ENCODE measurements at regions not wholly inside any gene's neighbourhood (a gene's known extent, or its start where the extent isn't known, plus 50 kb on each side); places are given as distances from the start of the nearest gene placed in this dataset.
"Not testable (repeated sequence)": the region's sequence is repeated elsewhere in the genome, so short reads cannot be mapped to it uniquely, and the experiment has no call there.

DNA sequence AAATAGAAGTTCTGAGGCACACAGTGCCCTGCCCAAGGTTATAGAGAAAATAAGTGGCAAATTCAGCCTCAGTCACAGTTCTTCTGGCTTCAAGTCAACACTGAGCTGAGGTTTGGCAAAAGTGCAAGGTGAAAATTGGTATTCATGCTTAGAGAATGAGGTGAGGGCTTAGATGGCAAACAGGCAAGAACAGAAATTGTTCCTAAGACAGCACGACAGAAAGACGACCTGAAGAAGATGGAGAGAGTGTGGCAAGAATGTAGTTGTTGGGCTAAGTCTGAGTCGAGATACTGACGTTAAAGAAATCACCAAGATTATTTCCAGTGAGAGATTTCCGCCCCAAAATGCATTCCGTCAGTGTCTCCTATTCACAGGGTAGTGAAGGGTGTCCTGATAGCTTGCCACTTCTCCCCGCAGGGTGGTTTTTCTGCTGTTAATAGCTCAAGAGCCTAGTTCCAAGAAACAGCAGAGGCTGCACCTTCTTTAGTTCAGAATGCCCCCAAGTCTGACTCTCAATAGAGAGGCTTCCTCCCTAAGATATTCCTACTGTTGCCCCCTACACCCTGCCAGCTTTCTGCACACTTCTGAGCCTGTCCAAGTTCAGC lies 260.8 kb upstream of the AMIGO2 start:
- DNase-seq: no peak

DNA sequence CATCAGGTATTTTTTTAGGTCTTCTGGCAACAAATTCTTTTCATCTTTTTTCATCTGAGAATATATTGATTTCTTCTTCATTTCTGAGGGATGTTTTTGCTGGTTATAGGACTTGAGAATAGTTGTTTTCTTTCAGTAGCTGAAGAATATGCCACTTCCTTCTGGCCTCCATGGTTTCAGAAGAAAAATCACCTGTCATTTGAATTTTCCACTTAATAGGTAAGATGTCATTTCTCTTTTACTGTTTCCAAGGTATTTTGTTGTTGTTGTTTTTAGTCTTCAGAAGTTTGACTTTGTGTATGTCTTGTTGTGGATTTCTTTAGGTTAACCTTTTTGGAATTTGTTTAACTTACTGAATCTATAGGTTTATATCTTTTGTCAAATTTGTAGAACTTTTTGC lies 257.8 kb upstream of the AMIGO2 start:
- no peak for DNase-seq

DNA sequence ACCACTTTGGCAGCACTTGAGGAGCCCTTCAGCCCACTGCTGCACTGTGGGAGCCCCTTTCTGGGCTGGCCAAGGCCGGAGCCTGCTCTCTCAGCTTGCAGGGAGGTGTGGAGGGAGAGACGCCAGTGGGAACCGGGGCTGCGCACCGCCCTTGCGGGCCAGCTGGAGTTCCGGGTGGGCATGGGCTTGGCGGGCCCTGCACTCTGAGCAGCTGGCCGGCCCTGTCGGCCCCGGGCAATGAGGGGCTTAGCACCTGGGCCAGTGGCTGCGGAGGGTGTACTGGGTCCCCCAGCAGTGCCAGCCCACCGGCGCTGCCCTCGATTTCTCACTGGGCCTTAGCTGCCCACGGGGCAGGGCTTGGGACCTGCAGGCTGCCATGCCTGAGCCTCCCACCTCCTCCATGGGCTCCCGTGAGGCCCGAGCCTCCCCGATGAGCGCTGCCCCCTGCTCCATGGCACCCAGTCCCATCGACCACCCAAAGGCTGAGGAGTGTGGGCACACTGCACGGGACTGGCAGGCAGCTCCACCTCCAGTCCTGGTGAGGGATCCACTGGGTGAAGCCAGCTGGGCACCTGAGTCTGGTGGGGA lies 253.6 kb upstream of the AMIGO2 start:
- not testable (repeated sequence) for DNase-seq

DNA sequence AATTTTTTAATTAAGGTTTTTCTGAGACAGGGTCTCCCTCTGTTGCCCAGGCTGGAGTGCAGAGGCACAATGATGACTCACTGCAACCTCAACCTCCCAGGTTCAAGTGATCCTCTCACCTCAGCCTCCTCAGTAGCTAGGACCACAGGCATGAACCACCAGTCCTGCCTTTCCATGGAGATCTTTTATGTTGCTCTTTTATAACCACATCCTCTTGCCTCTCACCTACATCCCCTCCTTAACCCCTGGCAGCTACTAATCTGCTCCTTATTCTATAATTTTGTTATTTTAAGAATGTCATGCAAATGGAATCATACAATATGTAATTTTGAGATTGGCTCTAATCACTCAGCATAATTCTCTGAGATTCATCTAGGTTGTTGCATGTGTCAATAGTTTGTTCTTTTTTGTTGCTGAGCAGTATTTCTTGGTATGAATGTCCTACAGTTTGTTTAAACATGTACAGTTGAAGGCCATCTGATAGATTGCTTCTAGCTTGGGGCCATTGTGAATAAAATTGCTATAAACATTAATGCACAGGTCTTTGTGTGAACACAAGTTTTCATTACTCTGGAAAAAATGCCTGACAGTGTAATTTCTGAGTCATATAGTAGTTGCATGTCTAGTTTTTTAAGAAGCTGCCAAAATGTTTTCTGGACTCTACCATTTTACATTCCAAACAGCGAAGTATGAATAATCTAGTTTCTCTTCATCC lies 249.2 kb upstream of the AMIGO2 start:
- DNase-seq: no peak

DNA sequence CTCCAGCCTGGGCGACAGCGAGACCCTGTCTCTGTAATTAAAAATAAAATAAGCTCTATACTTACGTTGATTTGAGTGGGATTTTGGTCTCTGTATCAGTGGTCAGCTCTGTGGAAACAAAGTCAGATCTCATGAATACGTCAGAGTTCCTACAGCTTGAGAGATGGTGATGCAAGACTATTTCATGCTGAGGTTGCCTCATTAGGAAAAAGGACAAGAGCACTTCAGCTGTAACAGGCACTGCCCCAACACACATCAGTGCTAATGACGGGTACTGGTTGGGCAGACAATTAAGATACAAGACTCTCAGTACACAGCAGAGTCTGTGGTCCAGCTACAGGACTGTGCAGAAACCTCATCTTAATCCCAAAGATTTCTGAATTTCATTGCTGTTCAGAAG lies 246.4 kb upstream of the AMIGO2 start:
- DNase-seq: no peak

DNA sequence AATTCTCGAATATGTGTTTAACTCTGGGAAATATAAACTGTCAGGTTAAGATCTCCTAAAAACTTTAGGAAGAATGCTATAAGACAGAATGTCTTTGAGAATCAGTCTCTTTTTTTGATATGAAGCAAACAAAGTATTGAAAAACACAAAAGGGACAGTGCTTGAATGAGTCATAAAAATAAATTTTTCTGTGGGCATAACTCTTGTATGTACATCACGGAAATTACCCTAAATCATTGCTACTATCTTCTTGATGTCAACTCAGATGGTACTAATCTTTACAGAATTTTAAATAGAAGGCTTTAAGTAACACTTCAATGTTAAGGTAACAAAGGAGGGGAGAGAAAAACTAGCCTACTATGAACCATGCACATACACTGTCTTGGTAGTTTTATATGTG lies 244.0 kb upstream of the AMIGO2 start:
- no peak for DNase-seq

DNA sequence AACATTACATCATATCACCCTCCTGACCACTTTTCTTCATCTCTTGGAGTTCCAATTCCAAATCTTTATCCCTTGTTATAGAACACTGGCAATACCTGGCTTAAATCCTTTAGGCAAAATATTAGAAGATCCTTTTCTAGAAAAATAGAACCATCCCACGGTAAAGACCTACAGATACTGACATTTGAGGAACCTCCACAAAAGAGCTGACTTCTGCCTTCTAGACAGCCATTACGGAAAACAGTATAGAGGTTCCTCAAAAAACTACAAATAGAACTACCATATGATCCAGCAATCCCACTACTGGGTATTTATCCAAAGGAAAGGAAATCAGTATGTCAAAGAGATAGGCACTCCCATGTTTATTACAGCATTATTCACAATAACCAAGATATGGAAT lies 241.7 kb upstream of the AMIGO2 start:
- DNase-seq: no peak

DNA sequence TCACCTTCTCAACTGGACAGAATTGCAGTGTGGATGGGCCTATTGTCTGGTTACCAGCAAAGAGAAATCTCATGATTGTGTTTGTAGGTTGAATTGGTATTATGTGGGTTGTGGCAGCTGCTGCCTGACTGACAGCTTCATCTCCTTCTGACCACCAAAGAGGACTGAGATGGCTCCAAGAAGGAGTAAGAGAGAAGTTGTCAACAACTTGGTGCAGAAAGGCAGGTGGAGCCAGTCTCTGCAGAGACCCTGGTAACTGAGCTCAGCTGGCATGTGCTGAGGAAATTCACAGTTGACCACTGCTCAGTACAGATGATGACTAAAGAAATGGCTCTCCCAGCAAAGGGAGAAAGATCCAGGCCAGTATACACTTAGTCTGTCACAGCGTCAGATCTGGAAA lies 240.0 kb upstream of the AMIGO2 start:
- no peak for DNase-seq

DNA sequence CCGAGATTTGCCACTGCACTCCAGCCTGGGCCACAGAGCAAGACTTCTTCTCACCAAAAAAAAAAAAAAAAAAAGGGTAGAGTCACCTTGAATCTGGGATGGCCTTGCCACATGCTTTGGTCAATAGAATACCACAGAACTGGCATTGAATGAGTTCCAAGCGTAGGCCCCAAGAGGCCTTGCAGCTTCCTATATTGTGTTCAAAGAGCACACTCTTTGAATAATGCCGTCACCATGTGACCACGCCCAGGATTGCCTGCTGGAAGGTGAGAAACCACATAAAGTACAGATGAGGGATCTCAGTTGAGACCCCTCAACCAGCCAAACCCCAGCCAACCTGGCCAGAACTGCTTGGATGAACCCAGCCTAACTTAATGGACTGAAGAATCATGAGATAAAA lies 239.2 kb upstream of the AMIGO2 start:
- DNase-seq: no peak

DNA sequence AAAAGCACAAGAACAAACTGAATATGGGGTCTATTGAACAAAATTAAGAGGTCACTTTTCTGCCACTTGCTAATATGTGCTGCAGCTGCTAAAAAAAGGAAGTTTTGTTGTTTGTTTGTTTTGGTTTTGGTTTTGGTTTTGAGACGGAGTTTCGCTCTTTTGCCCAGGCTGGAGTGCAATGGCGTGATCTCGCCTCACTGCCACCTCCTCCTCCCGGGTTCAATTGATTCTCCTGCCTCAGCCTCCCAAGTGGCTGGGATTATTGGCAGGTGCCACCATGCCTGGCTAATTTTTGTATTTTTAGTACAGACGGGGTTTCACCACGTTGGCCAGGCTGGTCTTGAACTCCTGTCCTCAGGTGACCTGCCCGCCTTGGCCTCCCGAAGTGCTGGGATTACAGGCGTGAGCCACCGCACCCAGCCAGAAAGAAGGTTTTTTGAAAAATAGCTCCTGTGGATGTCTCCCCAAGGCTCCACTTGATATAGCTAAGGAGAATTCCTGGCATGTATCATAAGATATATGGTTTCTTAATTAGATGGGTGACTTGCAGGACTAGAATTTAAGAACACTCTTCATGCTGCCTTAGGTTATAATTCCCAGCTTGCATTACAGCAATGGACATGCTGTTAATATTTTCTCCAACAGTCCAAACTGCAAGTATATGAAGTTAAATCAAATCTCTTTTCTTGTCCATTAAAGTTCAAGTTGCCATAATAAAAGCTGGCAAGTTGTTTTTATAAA lies 237.6 kb upstream of the AMIGO2 start:
- DNase-seq: peak; percentile 48

DNA sequence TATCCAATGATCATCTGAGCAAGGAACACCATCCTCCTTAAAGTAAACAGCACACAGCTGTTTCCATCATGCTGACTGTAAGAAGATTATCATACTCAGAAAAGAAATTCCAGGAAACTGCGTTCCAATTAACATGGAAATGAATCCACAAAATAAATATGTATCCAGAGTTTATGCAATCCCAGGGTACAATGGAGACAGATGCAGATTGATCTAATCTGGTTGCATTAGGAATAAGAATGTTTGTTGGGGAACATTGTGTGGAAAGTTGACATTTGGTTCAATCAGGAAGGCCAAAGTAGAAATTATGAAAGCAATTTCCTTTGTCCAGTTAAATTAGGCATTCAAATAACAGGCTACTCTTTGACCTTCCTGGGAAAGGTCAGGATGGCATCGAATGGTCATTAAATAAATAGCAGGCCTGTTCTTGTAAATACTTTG lies 236.9 kb upstream of the AMIGO2 start:
- no peak for DNase-seq

DNA sequence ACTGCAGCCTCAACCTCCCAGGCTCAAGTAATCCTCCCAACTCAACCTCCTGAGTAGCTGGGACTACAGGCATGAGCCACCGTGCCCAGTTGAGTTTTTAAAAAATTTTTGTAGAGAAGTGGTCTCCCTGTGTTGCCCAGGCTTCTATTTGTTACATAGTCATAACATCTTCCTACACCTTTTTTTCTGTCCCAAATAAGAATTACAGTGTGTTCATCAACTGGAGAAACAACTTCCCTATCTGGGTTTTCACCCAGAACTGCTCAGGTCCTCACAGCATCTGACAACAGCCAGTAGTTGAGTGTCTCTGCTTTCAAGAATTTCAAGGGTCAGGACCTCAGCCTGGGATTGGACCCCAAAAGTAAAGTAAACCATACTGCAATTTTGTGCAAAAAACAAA lies 235.2 kb upstream of the AMIGO2 start:
- no peak for DNase-seq

DNA sequence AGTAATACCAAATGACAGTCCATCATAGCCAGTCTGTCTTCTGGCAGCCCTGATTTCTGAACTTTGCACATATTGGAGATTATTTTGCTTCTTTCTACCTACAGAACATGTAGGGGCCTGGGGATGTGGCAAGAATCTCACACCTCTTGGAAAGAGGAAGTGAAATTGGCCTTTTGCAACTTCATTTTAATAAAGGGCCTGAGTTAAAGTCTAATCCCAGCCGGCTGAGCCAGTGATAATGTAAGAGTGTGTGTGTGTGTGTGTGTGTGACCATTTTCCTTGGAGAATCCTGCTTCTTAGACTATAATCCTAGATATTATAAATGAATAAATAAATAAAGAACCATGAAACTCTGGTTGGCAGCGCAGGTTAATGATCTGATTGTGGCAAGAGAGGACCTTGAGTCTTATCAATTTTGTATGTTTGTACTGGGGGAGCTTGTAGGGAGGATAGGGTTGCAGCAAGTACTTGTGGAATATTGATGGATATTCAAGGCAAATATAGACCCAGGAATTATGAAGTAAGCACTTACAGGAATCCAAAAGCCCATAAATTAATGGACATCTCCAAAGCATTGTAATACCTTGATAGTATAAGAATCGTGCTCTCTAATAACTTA lies 233.2 kb upstream of the AMIGO2 start:
- no peak for DNase-seq

DNA sequence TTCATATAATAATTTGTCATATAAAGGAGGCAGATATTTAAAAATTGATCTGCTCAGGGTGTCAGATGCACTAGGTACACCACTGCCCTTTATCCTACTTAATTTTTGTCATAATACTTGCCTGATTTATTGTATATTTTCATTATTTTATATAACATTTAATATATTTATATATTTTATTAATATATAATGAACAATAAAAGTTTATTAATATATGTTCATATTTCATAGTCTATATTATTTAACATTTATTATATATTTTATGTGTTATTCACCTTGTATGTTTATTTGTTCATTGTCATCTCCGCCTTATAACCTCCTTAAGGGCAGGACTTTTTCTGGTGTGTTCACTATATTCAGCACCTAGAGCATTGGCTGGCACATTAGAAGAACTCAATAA lies 232.4 kb upstream of the AMIGO2 start:
- no peak for DNase-seq

DNA sequence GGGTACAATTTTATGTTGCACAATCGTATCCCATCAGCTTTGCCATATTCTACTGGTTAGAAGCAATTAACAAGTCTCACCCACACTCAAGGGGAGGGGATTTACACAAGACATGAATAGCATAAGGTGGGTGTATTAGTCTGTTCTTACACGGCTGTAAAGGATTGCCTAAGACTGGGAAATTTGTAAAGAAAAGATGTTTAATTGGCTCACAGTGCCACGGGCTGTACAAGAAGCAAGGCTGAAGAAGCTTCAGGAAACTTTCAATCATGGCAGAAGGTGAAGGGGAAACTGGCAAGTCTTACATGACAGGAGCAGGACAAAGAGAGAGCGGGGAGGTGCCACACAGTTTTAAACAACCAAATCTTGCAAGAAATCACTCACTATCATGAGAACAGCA lies 231.8 kb upstream of the AMIGO2 start:
- no peak for DNase-seq

DNA sequence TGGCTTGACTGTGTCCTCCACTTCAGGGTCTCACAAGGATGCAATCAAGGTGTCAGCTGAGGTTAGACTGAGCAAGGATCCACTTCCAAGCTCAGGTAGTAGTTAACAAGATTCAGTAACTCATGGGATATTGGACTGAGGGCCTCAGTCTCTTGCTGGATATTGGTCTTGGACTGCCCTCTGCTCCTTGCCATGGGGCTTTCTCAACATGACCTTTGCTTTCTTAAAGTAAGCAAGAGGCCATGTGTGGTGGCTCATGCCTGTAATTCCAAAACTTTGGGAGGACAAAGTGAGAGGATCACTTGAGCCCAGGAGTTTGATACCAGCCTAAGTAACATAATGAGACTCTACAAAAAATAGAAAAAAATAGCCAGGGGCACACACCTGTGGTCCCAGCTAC lies 231.3 kb upstream of the AMIGO2 start:
- DNase-seq: no peak

DNA sequence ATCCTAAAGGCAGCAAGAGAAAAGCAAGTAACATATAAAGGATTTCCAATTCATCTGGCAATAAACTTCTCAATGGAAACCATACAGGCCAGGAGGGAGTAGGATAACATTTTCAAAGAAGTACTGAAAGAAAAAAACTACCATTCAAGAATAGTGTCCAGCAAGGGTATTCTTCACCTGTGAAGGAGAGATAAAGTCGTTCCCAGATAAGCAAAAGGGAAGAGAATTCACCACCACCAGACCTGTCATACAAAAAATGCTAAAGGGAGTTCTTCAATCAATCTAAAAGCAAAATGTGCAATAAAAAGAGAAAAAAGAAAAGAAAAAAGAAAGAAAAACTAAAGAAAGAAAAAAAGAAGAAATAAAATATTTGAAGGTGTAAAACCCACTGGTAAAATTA lies 228.9 kb upstream of the AMIGO2 start:
- no peak for DNase-seq

DNA sequence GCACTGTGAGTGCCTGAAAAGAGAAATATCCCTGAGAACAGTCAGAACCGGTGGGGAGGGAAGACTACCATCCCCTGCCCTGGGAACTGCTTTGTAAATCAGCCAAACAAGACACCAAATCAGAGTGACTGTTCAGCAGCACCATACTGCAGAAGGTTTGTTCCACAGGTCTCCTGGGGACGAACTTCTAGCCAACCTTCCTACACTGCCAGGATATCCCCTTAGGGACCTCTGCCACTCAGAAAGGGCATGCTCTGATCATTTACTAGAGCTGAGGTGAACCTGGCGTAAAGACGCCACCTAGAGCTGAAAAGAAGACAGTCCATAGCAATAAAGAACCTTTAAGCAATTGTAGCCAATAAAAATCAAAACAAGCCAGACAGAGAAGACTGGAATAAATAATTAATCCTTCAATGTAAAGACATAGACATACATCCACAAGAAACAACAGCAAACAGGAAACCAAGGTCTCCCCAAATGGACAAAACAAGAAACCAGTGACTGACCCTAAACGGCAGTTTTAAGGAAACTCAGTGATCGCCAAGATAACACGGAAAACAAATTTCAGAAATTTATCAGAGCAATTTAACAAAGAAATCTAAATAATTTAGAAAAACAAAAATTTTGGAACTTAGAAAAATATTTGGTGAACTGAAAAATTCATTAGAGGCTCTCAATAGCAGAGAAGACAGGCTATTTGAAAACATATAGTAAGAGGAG lies 228.1 kb upstream of the AMIGO2 start:
- peak; percentile 79 for DNase-seq

DNA sequence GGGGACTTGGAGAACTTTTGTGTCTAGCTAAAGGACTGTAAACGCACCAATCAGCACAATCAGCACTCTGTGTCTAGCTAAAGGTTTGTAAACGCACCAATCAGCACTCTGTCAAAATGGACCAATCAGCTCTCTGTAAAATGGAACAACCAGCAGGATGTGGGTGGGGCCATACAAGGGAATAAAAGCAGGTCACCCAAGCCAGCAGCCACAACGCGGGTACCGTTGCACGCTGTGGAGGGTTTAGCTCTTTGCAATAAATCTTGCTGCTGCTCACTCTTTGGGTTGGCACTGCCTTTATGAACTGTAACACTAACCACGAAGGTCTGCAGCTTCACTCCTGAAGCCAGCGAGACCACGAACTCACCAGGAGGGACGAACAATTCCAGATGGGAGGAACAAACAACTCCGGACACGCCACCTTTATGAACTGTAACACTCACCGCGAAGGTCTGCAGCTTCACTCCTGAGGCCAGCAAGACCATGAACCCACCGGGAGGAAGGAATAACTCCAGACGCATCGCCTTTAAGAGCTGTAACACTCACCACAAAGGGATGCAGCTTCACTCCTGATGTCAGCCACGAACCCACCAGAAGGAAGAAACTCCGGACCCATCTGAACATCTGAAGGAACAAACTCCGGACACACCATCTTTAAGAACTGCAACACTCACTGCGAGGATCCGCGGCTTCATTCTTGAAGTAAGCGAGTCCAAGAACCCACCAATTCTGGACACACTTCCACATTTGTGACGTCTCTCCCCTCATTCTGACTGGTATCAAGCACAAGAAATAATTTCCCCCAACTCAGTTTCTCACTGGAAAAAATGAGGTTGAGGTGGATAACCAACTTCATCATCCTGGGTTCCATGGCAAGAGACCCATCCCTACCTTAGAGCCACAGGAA lies 227.3 kb upstream of the AMIGO2 start:
- DNase-seq: peak; percentile 57

DNA sequence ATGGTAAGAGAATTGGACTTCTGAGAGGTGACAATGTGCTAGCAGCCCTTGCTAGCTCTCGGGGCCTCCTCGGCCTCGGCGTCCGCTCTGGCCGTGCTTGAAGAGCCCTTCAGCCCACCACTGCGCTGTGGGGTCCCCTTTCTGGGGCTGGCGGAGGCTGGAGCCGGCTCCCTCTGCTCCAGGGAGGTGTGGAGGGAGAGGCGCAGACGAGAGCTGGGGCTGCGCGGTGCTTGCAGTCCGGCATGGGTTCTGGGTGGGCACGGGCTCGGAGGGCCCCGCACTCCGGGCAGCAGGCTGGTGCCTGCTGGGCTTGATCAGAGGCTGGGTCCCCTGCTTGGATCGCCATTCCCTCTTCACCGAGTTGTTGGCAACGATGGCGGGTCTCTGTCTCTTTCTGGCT lies 226.4 kb upstream of the AMIGO2 start:
- DNase-seq: no peak

DNA sequence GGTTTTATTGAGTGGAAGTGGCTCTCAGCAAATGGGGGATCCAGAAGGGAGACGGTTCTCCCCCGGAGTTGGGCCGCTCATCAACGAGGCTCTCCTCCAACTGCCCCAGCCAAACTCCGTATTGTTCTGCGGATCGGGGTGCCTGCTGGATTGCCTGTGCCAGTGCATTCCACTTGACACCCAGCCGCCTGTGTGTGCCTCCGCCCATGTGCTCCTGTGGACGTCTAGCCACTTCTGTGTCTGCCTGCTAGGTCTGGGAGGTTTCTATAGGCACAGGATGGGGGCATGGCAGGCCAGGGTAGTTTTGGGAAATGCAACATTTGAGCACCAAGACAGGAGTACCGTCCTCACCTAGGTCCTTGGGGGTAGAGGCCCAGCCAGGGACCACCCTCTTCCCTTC lies 225.7 kb upstream of the AMIGO2 start:
- DNase-seq: no peak
